ENCODE measurements at regions not wholly inside any gene's neighbourhood (a gene's known extent, or its start where the extent isn't known, plus 50 kb on each side); places are given as distances from the start of the nearest gene placed in this dataset.

- TF ChIP-seq CTCF (IDR thresholded peaks at IDR 0.05): no peak
- no peak for TF ChIP-seq EP300 (IDR thresholded peaks at IDR 0.05)
These were observed 158.4 kb downstream of the PTPRU start for GRCh38 chr1:29394521-29395225.
